HL-60 (cell line): ENCODE measurements at regions not wholly inside any gene's neighbourhood (a gene's known extent, or its start where the extent isn't known, plus 50 kb on each side); places are given as distances from the start of the nearest gene placed in this dataset.

Experiments used
- DNase-seq, 2 experiments: peaks; one replicate each; pipeline ENCODE4 v3.0.0-alpha.2; 2010 to 2020; ENCODE audit warnings: low read depth in 1 of 2, low spot score in 1 of 2
- H3K27ac ChIP-seq: fragments of 250-450 bp; sonication (Bioruptor Pico); replicated peaks from 2 replicates; pipeline ENCODE4 v1.5.1; 2020; ENCODE audit warnings: mild to moderate bottlenecking, moderate library complexity
- H3K27me3 ChIP-seq: fragments of 250-450 bp; sonication (Bioruptor Pico); 2 replicates; pipeline ENCODE4 v1.5.1; 2021; ENCODE audit warnings: mild to moderate bottlenecking, moderate library complexity; ENCODE audit not compliant: insufficient read depth, poor library complexity, severe bottlenecking
- H3K4me3 ChIP-seq: replicated peaks from 2 replicates; pipeline ENCODE4 v1.5.1; 2011; ENCODE audit warnings: mild to moderate bottlenecking, control low read depth, low read length; ENCODE audit not compliant: insufficient read depth
- CTCF ChIP-seq: IDR thresholded peaks from one replicate; pipeline ENCODE4 v1.5.1; 2011; ENCODE audit warnings: low read length, control low read depth, inconsistent platforms; ENCODE audit not compliant: insufficient read depth
- GABPA ChIP-seq: IDR thresholded peaks from 2 replicates; pipeline ENCODE4 v1.6.1; 2012; ENCODE audit warnings: low read depth
- POLR2AphosphoS5 ChIP-seq: IDR thresholded peaks from 2 replicates; pipeline ENCODE4 v1.6.1; 2012; ENCODE audit warnings: low read depth
- SPI1 ChIP-seq: IDR thresholded peaks from 2 replicates; pipeline ENCODE4 v1.6.1; 2012; ENCODE audit warnings: low read depth, mild to moderate bottlenecking, borderline replicate concordance
- TF ChIP-seq, protein P1 (sequence below): IDR thresholded peaks from 2 replicates; pipeline ENCODE4 v1.6.1; 2012; ENCODE audit warnings: low read depth; ENCODE audit not compliant: insufficient replicate concordance

GRCh38 chr3:3288255-3288654 is 108.8 kb upstream of the CRBN start:
- TF ChIP-seq POLR2AphosphoS5 = no peak
- no peak for TF ChIP-seq SPI1
- TF ChIP-seq, protein P1, sequence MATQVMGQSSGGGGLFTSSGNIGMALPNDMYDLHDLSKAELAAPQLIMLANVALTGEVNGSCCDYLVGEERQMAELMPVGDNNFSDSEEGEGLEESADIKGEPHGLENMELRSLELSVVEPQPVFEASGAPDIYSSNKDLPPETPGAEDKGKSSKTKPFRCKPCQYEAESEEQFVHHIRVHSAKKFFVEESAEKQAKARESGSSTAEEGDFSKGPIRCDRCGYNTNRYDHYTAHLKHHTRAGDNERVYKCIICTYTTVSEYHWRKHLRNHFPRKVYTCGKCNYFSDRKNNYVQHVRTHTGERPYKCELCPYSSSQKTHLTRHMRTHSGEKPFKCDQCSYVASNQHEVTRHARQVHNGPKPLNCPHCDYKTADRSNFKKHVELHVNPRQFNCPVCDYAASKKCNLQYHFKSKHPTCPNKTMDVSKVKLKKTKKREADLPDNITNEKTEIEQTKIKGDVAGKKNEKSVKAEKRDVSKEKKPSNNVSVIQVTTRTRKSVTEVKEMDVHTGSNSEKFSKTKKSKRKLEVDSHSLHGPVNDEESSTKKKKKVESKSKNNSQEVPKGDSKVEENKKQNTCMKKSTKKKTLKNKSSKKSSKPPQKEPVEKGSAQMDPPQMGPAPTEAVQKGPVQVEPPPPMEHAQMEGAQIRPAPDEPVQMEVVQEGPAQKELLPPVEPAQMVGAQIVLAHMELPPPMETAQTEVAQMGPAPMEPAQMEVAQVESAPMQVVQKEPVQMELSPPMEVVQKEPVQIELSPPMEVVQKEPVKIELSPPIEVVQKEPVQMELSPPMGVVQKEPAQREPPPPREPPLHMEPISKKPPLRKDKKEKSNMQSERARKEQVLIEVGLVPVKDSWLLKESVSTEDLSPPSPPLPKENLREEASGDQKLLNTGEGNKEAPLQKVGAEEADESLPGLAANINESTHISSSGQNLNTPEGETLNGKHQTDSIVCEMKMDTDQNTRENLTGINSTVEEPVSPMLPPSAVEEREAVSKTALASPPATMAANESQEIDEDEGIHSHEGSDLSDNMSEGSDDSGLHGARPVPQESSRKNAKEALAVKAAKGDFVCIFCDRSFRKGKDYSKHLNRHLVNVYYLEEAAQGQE = no peak
- TF ChIP-seq CTCF = no peak
- TF ChIP-seq GABPA = no peak
- no peak for DNase-seq
- H3K27ac ChIP-seq = no peak overlapping the region
- H3K4me3 ChIP-seq = no peak overlapping the region
- H3K27me3 ChIP-seq = no peaks in the 10 kb centered on the region

DNA sequence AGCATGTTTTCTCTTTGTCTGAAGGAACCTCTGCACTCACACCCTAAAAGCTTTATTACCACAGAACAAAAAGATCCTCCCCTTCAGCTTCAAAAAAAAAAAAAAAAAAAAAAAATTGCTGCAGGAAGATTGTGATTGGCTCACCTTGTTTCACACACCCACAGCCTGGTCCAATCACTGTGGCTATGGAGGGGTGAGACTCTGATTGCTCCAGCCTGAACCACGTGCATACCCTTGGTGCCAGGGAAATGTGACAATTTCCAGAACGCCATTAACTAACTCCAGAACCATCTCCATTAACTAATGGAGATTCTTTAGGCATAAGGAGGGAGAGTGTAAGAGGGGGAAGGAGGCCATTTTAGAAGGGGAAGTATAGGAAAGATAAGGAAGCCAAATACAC is 106.5 kb upstream of the CRBN start:
- no peak overlapping the region for H3K27ac ChIP-seq
- H3K4me3 ChIP-seq = no peak overlapping the region
- no peaks in the 10 kb centered on the region for H3K27me3 ChIP-seq
- DNase-seq = no peak
- TF ChIP-seq POLR2AphosphoS5 (no peak), CTCF (no peak), SPI1 (no peak), GABPA (no peak)
- TF ChIP-seq, protein P1 = no peak

DNA sequence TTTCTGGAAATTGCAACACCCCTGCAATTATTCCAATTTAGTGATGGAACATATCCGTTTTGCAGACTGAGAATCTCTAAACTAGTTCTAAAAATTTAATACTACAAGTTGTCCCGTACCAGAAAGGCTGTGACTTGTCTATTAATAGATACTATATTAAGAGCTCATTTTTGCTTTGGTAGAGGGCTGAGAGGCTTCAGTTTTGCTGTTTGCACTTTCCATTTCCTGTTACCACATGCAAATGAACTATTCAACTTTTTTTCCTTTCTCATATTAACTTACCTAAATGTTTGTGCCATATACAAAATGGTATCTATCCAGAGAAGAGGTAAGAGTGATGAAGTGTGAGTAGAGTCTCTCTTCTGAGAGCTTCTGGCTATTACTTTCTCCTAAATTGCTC is 101.5 kb upstream of the CRBN start:
- no peak overlapping the region for H3K27ac ChIP-seq
- no peaks in the 10 kb centered on the region for H3K27me3 ChIP-seq
- no peak for DNase-seq
- no peak for TF ChIP-seq CTCF
- no peak for TF ChIP-seq SPI1
- TF ChIP-seq, protein P1 = no peak
- no peak for TF ChIP-seq GABPA
- no peak for TF ChIP-seq POLR2AphosphoS5
- no peak overlapping the region for H3K4me3 ChIP-seq
